ENCODE measurements at regions not wholly inside any gene's neighbourhood (a gene's known extent, or its start where the extent isn't known, plus 50 kb on each side); places are given as distances from the start of the nearest gene placed in this dataset.

DNA sequence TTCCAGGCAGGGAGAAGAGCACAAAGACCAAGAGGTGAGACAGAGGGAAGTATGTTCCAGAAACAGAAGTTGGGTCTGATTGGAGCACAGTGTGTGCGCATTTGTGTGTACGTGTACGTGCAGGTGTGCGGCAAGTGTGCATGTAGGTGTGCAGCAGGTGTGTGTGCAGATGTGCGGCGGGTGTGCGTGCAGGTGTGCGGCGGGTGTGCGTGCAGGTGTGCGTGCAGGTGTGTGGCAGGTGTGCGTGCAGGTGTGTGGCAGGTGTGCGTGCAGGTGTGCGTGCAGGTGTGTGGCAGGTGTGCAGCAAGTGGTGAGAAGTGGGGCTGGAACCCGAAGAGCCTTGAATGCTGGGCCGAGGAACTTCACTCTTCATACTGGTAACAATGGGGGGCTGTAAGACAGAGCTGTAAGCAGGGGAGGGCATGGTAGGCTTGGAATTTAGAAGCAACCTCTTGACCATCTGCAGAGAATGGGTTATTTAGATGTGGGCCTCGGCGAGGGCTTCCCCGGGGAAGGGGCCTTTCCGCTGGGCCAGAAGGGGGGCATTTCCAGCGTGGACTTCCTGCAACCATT lies 118.0 kb upstream of the WNT4 start:
- Histone ChIP-seq H3K4me1 (ENCODE audit: control insufficient read depth in 3 of 3, insufficient read depth in 3 of 3, low read length in 3 of 3) (no peaks in the 10 kb centered on the region), H3K27me3 (ENCODE audit: control insufficient read depth in 3 of 3, insufficient read depth in 3 of 3, low read length in 3 of 3) (peaks cover 0 to 46% (median 36%) of the 10 kb centered on the region in 3 donors), H3K4me3 (ENCODE audit: low read length in 3 of 3) (no peak overlapping the region), H3K36me3 (ENCODE audit: control insufficient read depth in 3 of 3, insufficient read depth in 3 of 3, low read length in 3 of 3) (no peaks in the 10 kb centered on the region), H3K9ac (ENCODE audit: low read depth in 1 of 3, low read length in 3 of 3) (no peak overlapping the region), H3K27ac (ENCODE audit: low read depth, low read length) (no peak overlapping the region), H3K9me3 (ENCODE audit: control insufficient read depth in 3 of 3, low read length in 3 of 3) (no peaks in the 10 kb centered on the region)

DNA sequence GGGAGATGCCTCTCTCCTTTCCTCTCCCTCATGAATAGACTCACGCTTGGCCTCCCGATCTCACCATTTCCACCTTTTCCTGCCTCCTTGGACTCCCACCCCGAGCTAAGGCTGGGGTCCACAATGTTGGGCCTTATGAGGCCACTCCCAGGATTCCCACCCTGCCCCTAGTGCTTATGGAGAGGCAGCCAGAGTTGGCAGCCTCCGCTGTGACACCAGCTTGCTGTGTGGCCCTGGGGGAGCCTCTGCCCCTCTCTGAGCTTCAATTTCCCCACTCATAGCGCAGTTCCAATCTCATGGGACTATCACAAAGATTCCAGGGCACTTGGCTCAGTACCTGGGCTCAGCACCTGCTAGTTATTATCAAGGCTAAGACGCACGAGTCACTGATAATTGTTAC lies 118.7 kb upstream of the WNT4 start:
- H3K4me1 ChIP-seq (ENCODE audit: control insufficient read depth in 3 of 3, insufficient read depth in 3 of 3, low read length in 3 of 3): no peaks in the 10 kb centered on the region
- H3K4me3 ChIP-seq (ENCODE audit: low read length in 3 of 3): no peak overlapping the region
- H3K27ac ChIP-seq (ENCODE audit: low read depth, low read length): no peak overlapping the region
- H3K9ac ChIP-seq (ENCODE audit: low read depth in 1 of 3, low read length in 3 of 3): no peak overlapping the region
- peaks cover 0 to 52% (median 41%) of the 10 kb centered on the region in 3 donors for H3K27me3 ChIP-seq (ENCODE audit: control insufficient read depth in 3 of 3, insufficient read depth in 3 of 3, low read length in 3 of 3)
- H3K9me3 ChIP-seq (ENCODE audit: control insufficient read depth in 3 of 3, low read length in 3 of 3): no peaks in the 10 kb centered on the region
- no peaks in the 10 kb centered on the region for H3K36me3 ChIP-seq (ENCODE audit: control insufficient read depth in 3 of 3, insufficient read depth in 3 of 3, low read length in 3 of 3)

DNA sequence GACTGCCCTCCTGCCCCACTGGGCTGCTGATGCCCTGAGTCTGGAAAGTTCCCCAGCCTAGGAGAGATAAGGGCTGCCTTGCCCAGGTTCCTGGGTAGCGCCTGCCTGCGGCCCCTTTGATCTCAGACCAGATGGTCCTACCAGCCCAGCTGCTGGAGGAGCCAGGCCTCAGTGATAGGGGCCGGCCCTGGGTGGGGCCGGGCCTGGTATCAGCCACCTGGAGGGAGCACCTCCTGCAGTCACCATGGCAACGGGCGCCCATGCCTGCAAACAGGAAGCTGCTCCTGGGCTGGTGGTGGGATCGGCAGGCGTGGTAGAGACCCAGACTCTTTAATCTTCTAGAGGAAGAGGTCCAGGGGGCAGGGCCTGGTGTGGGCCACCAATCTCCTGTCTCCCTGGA lies 119.7 kb upstream of the WNT4 start:
- Histone ChIP-seq H3K4me3 (ENCODE audit: low read length in 3 of 3) (no peak overlapping the region), H3K27ac (ENCODE audit: low read depth, low read length) (no peak overlapping the region), H3K9me3 (ENCODE audit: control insufficient read depth in 3 of 3, low read length in 3 of 3) (no peaks in the 10 kb centered on the region), H3K36me3 (ENCODE audit: control insufficient read depth in 3 of 3, insufficient read depth in 3 of 3, low read length in 3 of 3) (no peaks in the 10 kb centered on the region), H3K27me3 (ENCODE audit: control insufficient read depth in 3 of 3, insufficient read depth in 3 of 3, low read length in 3 of 3) (peaks cover 0 to 52% (median 44%) of the 10 kb centered on the region in 3 donors), H3K4me1 (ENCODE audit: control insufficient read depth in 3 of 3, insufficient read depth in 3 of 3, low read length in 3 of 3) (no peaks in the 10 kb centered on the region), H3K9ac (ENCODE audit: low read depth in 1 of 3, low read length in 3 of 3) (no peak overlapping the region)

DNA sequence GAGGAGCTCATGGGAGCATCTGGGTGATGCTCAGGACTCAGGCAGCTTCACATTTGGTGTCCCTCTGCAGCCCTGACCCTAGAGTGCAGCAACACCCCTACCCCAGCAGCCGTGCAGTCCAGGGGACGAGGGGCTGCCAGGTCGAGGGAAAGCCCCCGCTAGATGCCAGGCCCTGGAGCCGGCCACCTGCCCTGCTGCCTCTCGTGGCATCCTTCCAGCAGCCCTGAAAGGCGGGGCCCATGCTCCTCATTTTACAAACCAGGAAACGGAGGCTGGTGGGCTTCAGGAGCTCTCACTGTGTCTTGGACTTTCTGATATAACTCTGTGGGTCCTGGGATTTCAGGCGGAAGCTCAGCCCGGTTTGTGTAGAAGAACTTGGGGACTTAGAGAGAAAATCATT lies 120.5 kb upstream of the WNT4 start:
- H3K9ac ChIP-seq (ENCODE audit: low read depth in 1 of 3, low read length in 3 of 3): no peak overlapping the region
- H3K27ac ChIP-seq (ENCODE audit: low read depth, low read length): no peak overlapping the region
- H3K9me3 ChIP-seq (ENCODE audit: control insufficient read depth in 3 of 3, low read length in 3 of 3): no peaks in the 10 kb centered on the region
- H3K4me1 ChIP-seq (ENCODE audit: control insufficient read depth in 3 of 3, insufficient read depth in 3 of 3, low read length in 3 of 3): no peaks in the 10 kb centered on the region
- H3K27me3 ChIP-seq (ENCODE audit: control insufficient read depth in 3 of 3, insufficient read depth in 3 of 3, low read length in 3 of 3): peaks cover 0 to 54% (median 48%) of the 10 kb centered on the region in 3 donors
- no peak overlapping the region for H3K4me3 ChIP-seq (ENCODE audit: low read length in 3 of 3)
- H3K36me3 ChIP-seq (ENCODE audit: control insufficient read depth in 3 of 3, insufficient read depth in 3 of 3, low read length in 3 of 3): no peaks in the 10 kb centered on the region

DNA sequence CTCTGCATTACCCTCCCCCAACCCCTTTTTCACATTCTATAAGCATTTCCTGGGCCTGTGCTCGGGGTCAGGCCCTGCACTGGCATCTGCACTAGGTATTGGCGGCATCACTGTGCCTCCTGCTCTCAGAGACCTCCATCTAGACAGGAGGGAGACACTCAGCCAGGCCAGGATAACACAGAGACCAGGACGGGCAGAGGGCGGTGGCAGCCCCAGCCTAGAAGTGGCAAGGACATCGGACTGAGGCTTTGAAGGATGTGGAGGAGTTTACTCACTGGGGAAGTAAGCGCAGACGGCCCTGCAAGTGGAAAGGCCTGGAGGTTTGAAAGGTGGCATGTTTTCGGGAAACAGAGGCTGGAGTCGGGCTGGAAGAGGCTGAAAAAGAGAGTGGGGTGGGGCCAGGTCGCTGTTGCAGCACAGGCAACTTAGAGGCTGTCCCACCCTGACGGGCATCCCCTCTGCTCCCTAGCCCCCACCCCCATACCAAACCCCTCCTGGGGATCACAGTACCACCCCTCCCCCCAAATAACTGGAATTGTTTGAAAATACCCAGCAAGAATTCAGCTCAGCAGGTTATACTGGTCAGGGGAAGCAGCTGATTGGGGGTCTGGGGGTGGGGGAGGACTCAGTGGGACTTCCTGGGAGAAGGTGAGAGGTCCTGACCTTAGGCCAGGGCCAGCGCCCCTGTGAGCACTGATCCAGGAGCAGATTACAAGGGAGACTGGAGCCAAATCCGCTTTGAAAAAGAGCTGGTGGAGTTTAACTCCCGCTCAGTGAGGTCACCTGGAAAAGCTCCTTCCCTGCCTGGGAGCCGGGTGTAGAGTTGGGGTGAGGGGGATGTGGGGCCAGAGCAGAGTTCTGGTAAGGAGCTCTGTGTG lies 121.8 kb upstream of the WNT4 start:
- peaks cover 0 to 52% (median 51%) of the 10 kb centered on the region in 3 donors for H3K27me3 ChIP-seq (ENCODE audit: control insufficient read depth in 3 of 3, insufficient read depth in 3 of 3, low read length in 3 of 3)
- no peaks in the 10 kb centered on the region for H3K36me3 ChIP-seq (ENCODE audit: control insufficient read depth in 3 of 3, insufficient read depth in 3 of 3, low read length in 3 of 3)
- no peak overlapping the region for H3K27ac ChIP-seq (ENCODE audit: low read depth, low read length)
- no peak overlapping the region for H3K4me3 ChIP-seq (ENCODE audit: low read length in 3 of 3)
- no peak overlapping the region for H3K9ac ChIP-seq (ENCODE audit: low read depth in 1 of 3, low read length in 3 of 3)
- no peaks in the 10 kb centered on the region for H3K4me1 ChIP-seq (ENCODE audit: control insufficient read depth in 3 of 3, insufficient read depth in 3 of 3, low read length in 3 of 3)
- H3K9me3 ChIP-seq (ENCODE audit: control insufficient read depth in 3 of 3, low read length in 3 of 3): no peaks in the 10 kb centered on the region

DNA sequence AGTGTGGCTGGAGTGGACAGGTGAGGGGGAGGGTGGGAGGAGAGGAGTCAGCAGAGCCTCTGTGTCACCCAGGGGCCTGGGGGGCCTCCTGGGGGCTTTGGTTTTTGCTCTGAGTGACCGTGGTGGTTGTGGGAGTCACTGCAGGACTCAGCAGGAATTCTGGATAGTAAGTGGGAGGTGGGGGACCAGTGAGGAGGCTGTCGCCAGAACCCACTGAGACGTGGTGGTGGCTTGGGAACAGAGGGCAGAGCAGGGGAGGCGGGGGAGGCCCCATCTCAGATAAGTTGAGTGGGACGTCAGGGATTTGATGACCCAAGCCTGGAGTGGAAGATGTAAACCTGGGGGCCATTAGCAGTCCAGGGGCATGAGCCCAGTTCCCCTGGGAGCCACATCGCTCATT lies 123.2 kb upstream of the WNT4 start:
- Histone ChIP-seq H3K9ac (ENCODE audit: low read depth in 1 of 3, low read length in 3 of 3) (no peak overlapping the region), H3K27ac (ENCODE audit: low read depth, low read length) (no peak overlapping the region), H3K4me3 (ENCODE audit: low read length in 3 of 3) (no peak overlapping the region), H3K36me3 (ENCODE audit: control insufficient read depth in 3 of 3, insufficient read depth in 3 of 3, low read length in 3 of 3) (no peaks in the 10 kb centered on the region), H3K27me3 (ENCODE audit: control insufficient read depth in 3 of 3, insufficient read depth in 3 of 3, low read length in 3 of 3) (peaks cover 0 to 51% (median 48%) of the 10 kb centered on the region in 3 donors), H3K4me1 (ENCODE audit: control insufficient read depth in 3 of 3, insufficient read depth in 3 of 3, low read length in 3 of 3) (no peaks in the 10 kb centered on the region), H3K9me3 (ENCODE audit: control insufficient read depth in 3 of 3, low read length in 3 of 3) (no peaks in the 10 kb centered on the region)

DNA sequence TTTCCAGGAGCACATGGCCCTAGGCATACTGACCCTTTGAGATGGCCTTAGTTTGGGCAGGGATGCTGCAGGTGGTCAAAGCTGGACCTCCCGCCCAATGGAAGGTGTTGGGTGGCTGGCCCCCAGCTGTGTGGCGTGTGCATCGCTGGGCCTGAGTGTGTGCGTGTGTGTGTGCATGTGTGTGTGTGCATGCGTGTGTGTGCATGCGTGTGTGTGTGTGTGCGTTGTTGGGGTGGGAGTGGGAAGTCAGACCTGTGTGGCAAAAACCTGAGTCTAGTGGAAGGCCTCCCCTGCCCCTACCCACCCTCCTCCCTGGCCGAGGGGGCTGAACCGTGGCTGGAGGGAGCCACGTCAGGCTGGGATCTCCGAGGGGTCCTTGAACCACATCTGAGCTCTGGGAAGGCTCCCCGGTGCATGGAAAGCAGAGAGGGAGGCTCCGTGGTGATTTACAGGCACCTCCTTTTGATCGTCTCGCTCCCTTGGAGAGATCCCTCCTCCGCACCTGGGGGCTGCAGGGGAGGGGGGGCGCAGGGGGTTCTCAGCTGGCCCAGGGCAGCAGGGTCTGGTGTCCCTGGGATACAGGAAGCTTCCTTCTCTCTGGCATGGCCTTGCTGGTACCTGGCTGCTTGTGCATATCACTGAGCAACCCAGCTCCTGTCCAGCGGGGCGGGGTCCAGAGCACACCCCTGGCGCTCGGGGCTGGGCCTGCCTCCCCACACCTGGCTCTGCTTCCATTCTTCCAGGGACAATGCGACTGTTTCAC lies 124.7 kb upstream of the WNT4 start:
- Histone ChIP-seq H3K36me3 (ENCODE audit: control insufficient read depth in 3 of 3, insufficient read depth in 3 of 3, low read length in 3 of 3) (no peaks in the 10 kb centered on the region), H3K4me1 (ENCODE audit: control insufficient read depth in 3 of 3, insufficient read depth in 3 of 3, low read length in 3 of 3) (no peaks in the 10 kb centered on the region), H3K9me3 (ENCODE audit: control insufficient read depth in 3 of 3, low read length in 3 of 3) (no peaks in the 10 kb centered on the region), H3K27ac (ENCODE audit: low read depth, low read length) (no peak overlapping the region), H3K9ac (ENCODE audit: low read depth in 1 of 3, low read length in 3 of 3) (no peak overlapping the region), H3K27me3 (ENCODE audit: control insufficient read depth in 3 of 3, insufficient read depth in 3 of 3, low read length in 3 of 3) (peaks cover 0 to 55% (median 43%) of the 10 kb centered on the region in 3 donors), H3K4me3 (ENCODE audit: low read length in 3 of 3) (no peak overlapping the region)

DNA sequence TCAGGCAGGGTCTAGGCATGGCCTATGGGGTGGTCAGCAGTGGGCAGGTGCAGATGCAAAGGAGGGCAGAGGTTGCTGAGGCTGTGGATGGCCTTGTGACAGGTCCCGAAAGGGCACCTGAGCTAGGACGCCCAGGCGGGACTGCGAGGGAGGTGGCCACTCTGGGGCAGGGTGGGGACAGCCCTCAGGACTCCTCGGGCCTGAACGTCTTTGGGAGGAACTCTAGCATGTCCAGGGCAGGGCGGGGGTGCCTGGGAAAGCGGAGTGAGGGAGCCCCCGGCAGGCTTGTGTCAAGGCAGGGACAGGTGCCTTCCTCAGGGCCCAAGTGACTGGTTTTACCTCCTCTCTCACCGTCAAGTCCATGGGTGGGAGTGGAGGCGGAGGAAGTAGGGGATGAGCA lies 125.4 kb upstream of the WNT4 start:
- H3K4me3 ChIP-seq (ENCODE audit: low read length in 3 of 3): no peak overlapping the region
- H3K27ac ChIP-seq (ENCODE audit: low read depth, low read length): no peak overlapping the region
- no peaks in the 10 kb centered on the region for H3K9me3 ChIP-seq (ENCODE audit: control insufficient read depth in 3 of 3, low read length in 3 of 3)
- H3K4me1 ChIP-seq (ENCODE audit: control insufficient read depth in 3 of 3, insufficient read depth in 3 of 3, low read length in 3 of 3): no peaks in the 10 kb centered on the region
- H3K9ac ChIP-seq (ENCODE audit: low read depth in 1 of 3, low read length in 3 of 3): no peak overlapping the region
- H3K27me3 ChIP-seq (ENCODE audit: control insufficient read depth in 3 of 3, insufficient read depth in 3 of 3, low read length in 3 of 3): peaks cover 0 to 51% (median 38%) of the 10 kb centered on the region in 3 donors
- H3K36me3 ChIP-seq (ENCODE audit: control insufficient read depth in 3 of 3, insufficient read depth in 3 of 3, low read length in 3 of 3): no peaks in the 10 kb centered on the region

DNA sequence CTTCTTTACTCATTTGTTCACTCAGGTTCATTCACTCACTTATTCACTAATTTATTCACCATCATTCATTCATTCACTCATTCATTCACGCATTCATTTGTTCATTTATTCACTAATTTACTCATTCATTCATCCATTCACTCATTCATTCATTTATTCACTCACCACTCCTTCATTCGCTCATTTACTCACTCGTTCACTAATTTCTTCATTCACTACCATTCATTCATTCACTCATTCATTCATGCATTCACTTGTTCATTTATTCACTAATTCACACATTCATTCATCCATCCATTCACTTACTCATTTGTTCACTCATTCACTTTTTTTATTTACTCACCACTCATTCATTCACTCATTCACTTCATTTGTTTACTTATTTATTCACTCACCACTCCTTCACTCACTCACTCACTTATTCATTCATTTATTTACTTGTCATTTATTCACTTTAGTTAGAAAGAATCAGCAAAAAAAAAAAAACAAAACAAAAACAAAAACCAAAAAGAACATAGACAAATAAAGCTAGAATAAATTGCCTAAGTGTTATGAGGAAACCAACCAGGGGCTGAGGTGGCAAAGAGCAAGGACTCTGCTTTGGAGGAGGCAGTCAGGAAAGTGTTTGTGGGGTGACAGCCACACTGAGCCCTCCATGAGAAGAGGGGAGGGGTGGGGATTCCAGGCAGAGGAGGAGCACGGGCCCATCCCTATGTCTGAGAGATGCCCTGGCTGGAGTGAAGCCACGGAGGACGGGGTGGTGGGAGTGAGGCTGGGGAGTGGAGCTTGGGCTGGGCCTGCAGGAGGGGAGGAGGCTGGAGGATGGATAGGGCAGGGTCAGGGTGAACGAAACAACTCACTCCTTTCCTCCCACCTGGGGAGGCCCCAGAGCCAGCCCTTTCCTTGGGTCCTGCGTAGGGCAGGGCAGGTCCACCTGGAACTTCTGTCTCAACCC lies 129.2 kb upstream of the WNT4 start:
- Histone ChIP-seq H3K36me3 (ENCODE audit: control insufficient read depth in 3 of 3, insufficient read depth in 3 of 3, low read length in 3 of 3) (no peaks in the 10 kb centered on the region), H3K27ac (ENCODE audit: low read depth, low read length) (no peak overlapping the region), H3K4me1 (ENCODE audit: control insufficient read depth in 3 of 3, insufficient read depth in 3 of 3, low read length in 3 of 3) (peaks cover 0 to 7% (median 2%) of the 10 kb centered on the region in 3 donors), H3K27me3 (ENCODE audit: control insufficient read depth in 3 of 3, insufficient read depth in 3 of 3, low read length in 3 of 3) (peaks cover 0 to 34% (median 19%) of the 10 kb centered on the region in 3 donors), H3K9me3 (ENCODE audit: control insufficient read depth in 3 of 3, low read length in 3 of 3) (no peaks in the 10 kb centered on the region), H3K4me3 (ENCODE audit: low read length in 3 of 3) (no peak overlapping the region), H3K9ac (ENCODE audit: low read depth in 1 of 3, low read length in 3 of 3) (no peak overlapping the region)
